HEK293T (cell line): ENCODE measurements at regions not wholly inside any gene's neighbourhood (a gene's known extent, or its start where the extent isn't known, plus 50 kb on each side); places are given as distances from the start of the nearest gene placed in this dataset.

Experiments used
- ARNT ChIP-seq: fragments of 450-650 bp; IDR thresholded peaks from 2 replicates; pipeline ENCODE4 v1.6.1; 2017; ENCODE audit warnings: mild to moderate bottlenecking
- HDGF ChIP-seq: fragments of 450-650 bp; IDR thresholded peaks from 2 replicates; pipeline ENCODE4 v1.6.1; 2017; ENCODE audit warnings: antibody characterized with exemption, borderline replicate concordance
- SP1 ChIP-seq: fragments of 450-650 bp; IDR thresholded peaks from 2 replicates; pipeline ENCODE4 v1.6.1; 2017
- TARDBP ChIP-seq: fragments of 450-650 bp; IDR thresholded peaks from 2 replicates; pipeline ENCODE4 v1.6.1; 2016

- TF ChIP-seq ARNT (no peak), SP1 (no peak), HDGF (no peak), TARDBP (no peak)
Observed at GRCh38 chr7:69095649-69096048, 502.6 kb upstream of the AUTS2 start.
